HG02759 (cell line): ENCODE measurements at regions not wholly inside any gene's neighbourhood (a gene's known extent, or its start where the extent isn't known, plus 50 kb on each side); places are given as distances from the start of the nearest gene placed in this dataset.
"Not testable (repeated sequence)": the region's sequence is repeated elsewhere in the genome, so short reads cannot be mapped to it uniquely, and the experiment has no call there.

Experiments used
- ATAC-seq: cut with Tn5 transposase; IDR thresholded peaks from one replicate; pipeline ENCODE4 v1.9.1; 2021; ENCODE audit warnings: mild to moderate bottlenecking, moderate library complexity; ENCODE audit not compliant: unreplicated experiment

GRCh38 chr20:51135926-51136715 lies 113.2 kb upstream of the KCNG1 start:
- no peak for ATAC-seq

DNA sequence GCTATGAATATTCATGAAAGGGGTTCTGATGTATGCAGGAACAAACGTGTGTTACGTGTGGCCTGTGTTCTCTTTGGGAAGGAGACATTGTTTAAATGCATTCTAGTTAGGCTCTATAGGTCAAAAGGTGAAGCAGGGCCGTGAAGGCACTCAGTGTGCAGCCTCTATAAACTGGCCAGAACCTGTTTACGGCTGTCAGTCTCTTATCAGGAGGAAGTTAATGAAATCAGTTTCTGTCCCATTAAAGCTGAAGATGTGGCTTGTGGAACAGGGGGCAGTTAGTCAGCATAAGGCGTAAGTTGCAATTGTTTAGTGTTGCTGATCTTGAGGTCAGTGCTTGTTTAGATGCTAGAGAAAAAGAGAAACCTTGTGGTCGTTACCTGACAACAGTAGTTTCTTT lies 111.5 kb upstream of the KCNG1 start:
- no peak for ATAC-seq

- ATAC-seq, result no peak
Measured at GRCh38 chr20:51132279-51132678, 109.4 kb upstream of the KCNG1 start.

GRCh38 chr20:51131811-51132210 lies 108.9 kb upstream of the KCNG1 start:
- no peak for ATAC-seq

- ATAC-seq, result no peak
Measured at GRCh38 chr20:51129147-51129776, 106.4 kb upstream of the KCNG1 start.

GRCh38 chr20:51128198-51128597 lies 105.3 kb upstream of the KCNG1 start:
- ATAC-seq, result peak; percentile 55

DNA sequence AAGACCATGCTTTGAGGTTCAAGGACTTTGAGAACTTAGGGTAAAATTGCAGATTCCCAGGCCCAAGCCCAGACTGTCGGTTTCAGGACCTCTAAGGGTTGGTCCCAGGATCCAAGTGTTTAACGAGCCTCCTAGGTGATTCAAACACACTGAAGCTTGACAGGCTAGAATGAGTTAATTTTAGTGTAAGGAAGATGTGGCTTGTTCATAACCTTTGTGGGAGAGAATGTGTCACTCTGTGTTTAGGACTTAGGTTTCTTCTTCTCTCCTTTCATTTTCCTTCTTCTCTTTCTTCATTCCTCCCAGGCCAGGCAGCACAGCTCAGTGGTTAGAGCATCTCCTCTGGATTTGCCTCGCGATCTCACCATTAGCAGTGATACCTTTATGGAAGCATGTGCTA lies 104.8 kb upstream of the KCNG1 start:
- ATAC-seq, result no peak

GRCh38 chr20:51126337-51126736 lies 103.4 kb upstream of the KCNG1 start:
- ATAC-seq, result no peak

- no peak for ATAC-seq
Measured at GRCh38 chr20:51125780-51126179, 102.9 kb upstream of the KCNG1 start.

GRCh38 chr20:51125105-51125504 lies 102.2 kb upstream of the KCNG1 start:
- ATAC-seq, result no peak

DNA sequence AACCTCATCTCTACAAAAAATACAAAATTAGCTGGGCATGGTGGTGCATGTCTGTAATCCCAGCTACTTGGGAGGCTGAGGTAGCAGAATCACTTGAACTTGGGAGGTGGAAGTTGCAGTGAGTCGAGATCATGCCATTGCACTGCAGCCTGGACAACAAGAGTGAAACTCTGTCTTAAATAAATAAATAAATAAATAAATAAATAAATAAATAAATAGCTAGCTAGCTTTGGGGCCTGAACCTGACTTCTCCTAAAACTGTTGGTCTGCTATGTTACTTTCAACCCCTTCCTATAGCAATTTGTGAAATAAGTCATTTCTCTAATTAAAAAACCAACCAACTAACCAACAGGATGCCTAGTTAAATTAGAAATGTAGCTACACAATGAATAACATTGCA lies 101.0 kb upstream of the KCNG1 start:
- ATAC-seq, result not testable (repeated sequence)

- ATAC-seq, result no peak
Measured at GRCh38 chr20:51122931-51123658, 100.2 kb upstream of the KCNG1 start.

- no peak for ATAC-seq
Measured at GRCh38 chr20:51121901-51122412, 99.0 kb upstream of the KCNG1 start.

- ATAC-seq, result no peak
Measured at GRCh38 chr20:51121272-51121671, 98.4 kb upstream of the KCNG1 start.

DNA sequence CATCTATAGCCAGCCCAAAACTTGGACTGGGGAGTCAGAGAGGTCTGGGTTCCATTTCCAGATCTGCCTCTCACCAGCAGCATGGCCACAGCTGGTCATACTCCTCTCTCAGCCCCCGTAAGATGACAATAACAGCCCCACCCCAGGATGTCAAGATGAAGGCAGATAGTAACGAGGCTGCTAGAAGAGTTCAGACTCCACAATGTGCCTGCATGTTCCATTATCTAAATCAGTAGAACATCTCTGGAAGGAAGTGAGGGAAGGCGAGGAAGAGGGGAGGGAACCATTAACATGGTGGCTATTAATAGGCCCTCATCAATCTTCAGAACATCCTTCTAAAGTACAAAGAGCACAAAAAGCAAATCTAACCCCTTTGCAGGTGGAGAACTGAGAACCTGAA lies 98.0 kb upstream of the KCNG1 start:
- no peak for ATAC-seq

DNA sequence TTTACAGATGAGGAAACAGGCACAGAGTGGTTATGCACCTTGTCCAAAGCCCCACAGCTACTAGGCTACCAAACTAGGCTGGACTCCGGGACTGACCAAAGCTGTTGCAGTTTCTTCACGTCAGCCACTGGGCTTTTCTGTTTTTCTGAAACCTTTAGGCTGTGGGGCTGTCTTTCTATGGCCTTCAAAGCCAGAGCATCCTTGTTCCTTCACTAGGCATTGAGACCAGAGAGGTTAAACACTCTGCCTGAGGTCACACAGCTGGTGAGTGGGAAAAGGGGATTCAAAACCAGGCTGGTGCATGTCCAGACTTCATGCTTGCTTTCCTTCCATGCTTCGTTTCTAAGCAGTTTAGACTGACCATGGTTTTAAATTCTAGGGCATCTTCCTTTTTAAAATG lies 97.5 kb upstream of the KCNG1 start:
- ATAC-seq, result no peak

- no peak for ATAC-seq
Measured at GRCh38 chr20:51119914-51120313, 97.0 kb upstream of the KCNG1 start.

- ATAC-seq, result no peak
Measured at GRCh38 chr20:51118985-51119527, 96.1 kb upstream of the KCNG1 start.

DNA sequence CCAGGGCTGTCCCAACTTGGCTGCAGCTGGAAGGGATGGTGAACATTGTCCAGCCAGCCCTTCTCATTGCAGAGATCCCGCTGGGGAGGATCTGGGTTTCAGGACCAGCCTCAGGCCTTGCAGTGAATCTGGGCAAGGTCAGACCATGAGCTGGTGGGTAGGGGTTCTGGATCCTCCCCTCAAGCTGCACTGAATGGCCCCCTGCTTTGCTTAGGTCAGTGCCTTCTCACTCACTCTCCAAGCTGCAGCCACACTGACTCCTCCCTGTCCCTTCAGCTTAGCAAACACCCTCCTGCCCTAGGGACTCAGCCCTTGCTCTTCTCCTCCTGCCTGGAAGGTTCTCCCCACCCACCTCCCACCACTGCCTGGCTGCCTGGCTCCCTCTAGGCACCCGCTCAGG lies 95.3 kb upstream of the KCNG1 start:
- no peak for ATAC-seq

DNA sequence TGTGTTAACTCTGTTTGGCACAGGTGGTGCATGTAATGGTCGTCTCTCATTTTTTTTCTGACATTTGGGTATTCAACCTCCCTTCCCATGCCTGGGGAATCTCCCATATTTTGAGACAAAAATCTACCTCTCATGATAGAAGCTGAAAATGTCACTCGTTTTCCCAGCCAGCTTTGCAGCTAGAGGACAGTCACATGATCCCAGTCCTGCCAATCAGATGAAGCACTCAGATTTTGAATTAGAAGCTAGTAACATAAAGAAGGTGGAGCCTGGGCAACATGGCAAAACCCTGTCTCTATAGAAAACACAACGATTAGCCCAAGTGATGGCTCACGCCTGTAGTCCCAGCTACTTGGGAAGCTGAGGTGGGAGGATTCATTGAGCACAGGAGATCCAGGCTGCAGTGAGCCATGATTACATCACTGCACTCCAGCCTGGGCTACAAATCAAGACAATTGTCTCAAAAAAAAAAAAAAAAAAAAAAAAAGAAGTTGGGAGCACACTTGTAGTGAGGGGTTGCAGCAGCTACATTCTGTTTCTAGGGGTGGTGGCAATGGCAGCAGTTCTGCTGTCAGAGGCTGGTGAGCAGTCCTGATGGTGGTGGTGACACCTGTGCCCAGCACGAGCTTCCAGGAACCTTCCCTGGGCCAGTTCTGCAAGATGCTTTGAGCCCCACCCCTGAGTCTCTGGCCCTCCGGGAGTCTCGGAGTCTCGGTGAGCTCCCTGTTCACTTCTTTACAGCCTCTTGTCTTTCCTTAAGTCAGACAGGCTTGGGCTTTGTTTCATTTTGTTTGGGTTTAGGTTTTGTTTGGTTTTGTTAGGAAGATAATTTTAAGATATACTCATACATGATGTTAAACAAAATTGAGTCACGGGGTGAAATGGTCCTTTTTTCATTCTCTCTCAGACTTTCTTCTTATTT lies 94.1 kb upstream of the KCNG1 start:
- no peak for ATAC-seq
